NCI-H510A (cell line): ENCODE measurements at regions not wholly inside any gene's neighbourhood (a gene's known extent, or its start where the extent isn't known, plus 50 kb on each side); places are given as distances from the start of the nearest gene placed in this dataset.

ENCODE experiments used
- DNase-seq: peaks from one replicate; lab custom pipeline; 2025; lab: John Stamatoyannopoulos, UW

GRCh38 chr3:64911138-64911537 lies 223.3 kb upstream of the ADAMTS9 start:
- no peak for DNase-seq

- DNase-seq, result no peak
Measured at GRCh38 chr3:64909757-64910467, 222.1 kb upstream of the ADAMTS9 start.

- DNase-seq, result no peak
Measured at GRCh38 chr3:64909011-64909410, 221.2 kb upstream of the ADAMTS9 start.

DNA sequence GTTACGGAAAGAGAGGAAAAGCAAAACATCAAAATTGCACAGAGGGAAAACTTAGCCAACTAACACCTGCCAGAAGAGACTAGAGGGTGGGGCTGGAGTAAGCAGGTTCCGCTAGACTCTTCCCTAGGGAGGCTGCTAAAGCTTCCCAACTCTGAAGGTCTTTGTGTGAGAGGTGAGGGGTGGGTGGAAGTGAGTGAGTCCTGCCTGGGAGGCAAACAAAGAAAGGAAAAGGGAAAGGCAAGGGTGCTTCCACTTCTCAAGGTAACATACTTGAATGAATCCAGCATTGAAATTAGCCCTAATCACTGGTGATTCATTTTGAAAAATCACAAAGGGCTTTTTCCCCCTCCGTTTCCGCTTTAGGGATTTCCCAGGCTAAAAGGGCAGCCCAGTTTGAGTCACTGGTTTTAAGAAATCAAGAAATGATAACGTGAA lies 220.5 kb upstream of the ADAMTS9 start:
- DNase-seq, result no peak

DNA sequence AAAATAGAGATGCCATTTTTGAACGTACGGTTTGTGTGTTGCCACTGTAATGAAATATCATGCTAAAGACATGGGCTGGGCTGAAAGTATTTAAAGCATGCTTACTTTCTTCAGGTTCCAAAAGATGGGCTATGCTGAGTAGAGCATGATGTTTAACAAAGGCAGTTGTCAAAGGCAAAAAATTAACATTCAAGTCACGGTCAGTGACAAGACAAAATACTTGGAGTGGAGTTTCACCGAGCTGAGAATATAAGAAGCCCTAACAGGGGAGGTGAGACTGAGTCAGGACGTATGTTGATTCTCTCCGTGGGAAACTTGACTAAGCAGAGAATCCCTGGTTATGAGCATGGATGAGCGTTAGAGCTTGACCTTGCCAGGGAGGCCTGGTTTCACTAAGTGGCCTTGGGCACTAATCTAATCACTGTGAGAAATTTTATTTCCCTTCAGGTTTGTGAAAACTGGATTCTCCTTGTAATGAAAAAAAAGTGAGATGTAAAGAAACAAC lies 218.2 kb upstream of the ADAMTS9 start:
- DNase-seq, result no peak

- no peak for DNase-seq
Measured at GRCh38 chr3:64903006-64903405, 215.2 kb upstream of the ADAMTS9 start.

DNA sequence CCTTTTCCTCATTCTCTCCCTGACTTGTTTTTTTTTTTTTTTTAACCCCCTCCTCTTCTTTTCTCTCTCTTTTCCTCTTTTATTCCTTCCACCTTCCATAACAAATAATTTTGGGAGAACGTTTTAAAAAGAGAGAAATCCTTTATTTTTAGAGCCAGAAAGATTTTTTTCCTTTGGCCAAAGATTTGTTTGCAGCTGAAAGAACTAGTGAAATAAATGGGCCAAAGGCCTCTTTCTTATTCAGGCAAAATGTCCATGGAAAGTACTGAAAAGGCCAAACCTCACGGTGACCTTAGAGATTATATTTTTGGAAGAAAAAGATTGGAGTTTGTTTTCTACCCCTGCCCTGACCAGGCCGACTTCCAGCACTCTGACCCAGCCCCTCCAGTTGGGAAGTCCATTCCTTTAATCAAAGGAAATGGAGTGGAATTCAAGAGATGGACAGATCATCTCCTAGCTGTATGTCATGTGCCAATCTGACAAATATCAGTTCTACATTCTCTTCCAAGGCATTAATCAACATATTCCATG lies 214.3 kb upstream of the ADAMTS9 start:
- DNase-seq, result no peak

GRCh38 chr3:64901522-64901885 lies 213.7 kb upstream of the ADAMTS9 start:
- no peak for DNase-seq

DNA sequence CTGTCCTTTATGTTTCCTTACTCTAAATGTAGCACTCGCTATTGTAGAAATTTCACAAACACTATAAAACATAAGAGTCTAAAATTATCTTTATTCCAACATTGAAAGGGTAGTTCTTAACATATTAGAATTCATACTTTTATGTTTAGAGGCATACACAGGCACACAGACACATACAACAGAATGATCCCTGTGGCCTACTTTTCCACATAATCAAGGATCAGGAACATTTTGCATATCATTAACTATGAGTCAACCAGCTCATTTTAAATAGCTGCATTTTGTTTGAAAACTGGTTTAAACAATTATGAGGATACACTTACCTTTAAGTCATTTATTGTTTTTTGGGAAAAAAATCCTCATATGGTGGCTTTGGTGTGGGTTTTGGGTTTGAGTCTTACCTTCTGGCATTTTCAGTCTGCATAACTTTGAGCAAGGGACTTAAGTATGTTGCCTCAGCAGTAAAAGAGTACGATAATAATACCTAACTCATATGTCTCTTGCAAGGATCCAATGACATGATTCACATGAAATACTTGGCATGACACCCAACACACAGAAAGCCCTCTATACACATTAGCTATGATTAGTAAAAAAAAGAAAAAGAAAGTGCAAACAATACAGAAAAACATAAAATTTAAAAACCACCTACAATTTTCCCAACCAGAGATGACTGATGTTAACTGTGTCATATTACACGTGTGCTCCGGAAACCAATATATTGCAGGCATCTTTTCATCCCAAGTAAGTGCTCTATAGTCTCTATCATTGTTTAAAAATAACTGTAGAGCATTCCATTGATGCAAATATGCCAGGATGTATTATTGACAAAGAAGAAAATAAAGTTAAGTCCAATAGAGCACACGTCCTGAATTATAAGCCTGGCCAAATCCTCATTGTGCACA lies 213.1 kb upstream of the ADAMTS9 start:
- DNase-seq, result no peak

DNA sequence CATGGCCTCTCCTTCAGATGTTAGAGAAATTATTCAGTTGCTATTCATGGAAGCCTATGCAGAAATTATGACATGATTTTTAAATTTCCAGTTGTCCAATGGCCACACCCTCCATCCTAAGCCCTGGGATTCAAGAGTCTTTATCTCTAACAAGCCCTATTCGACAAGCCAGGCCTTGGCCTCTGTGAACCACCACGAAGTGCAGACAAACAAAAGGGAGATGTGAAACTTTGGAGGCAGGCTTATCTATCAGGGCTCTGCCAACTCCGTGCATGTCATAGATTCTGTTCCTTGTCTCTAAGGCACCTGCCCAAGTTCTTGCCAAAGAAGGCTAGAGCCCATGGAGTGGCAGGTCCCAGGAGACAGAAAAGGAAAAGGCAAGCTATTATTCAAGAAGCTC lies 212.4 kb upstream of the ADAMTS9 start:
- DNase-seq, result no peak

GRCh38 chr3:64898941-64899340 lies 211.1 kb upstream of the ADAMTS9 start:
- no peak for DNase-seq

GRCh38 chr3:64895991-64896895 lies 208.4 kb upstream of the ADAMTS9 start:
- DNase-seq, result no peak

DNA sequence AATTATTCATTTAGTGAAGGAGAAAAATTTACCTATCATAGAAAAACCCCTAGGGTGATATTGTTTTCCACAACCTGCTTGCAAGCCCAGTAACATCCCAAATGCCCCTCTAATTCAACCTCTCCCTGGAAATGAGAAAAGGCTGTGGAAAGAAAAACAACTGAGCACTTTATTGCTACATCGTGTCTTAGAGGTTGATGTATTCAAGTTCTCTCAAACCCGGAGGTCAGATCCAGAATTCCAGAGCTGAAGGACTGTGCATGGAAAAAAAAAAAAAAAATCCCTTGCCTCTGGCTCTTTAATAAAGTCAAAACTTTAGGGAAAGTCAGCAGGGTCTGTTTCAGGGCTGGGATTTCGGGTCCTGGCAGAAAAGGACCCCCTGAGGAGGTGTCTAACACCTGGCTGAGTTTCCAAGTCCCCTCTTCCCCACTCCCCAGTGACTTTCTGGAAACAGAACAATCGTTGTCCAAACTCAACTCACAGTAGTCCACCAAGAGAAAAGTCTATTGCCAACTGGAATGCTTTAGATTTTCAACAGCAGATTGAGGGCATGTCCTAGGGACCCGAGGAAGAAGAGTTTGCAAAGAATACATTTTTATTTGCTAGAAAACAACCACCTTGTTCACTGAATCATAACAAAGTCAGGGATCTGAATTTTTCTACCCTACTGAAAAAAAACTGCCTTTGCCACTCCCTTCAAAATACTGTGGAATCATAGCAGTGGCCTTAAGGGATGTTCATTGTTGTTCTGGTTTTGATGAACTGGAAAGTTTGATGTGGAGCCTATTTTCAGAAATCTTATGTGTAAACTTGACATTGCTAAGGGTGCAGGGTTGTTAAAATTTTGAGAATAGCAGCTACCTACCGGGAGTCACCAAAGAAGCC lies 207.5 kb upstream of the ADAMTS9 start:
- DNase-seq, result no peak

DNA sequence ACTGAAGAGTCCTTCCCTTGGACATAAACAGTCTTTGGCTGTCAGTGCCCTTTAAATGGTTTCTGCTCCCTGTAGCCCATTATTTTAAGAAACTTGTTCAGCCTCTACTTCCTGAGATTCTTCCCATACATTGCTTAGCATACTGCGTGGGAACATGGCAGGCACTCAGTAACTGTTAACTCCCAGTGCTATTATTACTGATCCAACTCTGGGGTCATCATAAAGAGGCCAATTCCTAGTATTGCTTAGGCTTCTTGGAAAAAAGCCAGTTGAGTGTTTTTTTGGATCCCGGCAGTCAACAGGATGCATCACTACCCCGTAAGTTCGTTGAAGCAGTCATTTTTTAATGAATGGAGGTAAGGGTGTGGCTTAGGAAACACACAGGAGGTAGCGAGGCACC lies 206.2 kb upstream of the ADAMTS9 start:
- no peak for DNase-seq

DNA sequence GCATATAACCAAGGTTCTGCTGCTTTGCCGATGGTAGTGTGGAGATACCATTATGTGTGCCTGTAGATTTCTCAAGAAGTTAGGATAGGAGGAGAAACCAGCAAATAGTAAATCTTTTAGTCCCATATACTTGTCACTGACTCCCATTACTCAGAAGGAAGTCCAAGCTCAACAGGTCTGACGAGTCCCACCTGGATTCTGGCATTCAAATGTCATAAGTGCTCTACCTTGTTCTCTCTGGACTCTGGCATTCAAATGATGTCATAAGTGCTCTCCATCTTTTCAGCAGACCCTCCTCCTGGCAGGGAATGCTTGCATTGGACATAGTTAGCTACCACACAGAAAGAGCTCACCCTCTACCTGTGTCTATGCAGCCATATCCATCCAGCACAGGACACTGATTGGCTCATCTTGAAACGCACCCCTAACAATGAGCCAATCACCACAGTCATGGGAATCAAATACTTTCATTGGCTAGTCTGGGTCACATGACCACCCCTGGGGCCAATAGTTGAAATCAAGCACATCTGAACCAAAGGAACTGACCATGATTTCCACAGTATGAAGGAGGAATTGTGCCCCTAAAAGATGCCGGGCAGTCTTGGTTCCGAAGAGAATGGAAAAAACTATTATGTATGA lies 205.0 kb upstream of the ADAMTS9 start:
- DNase-seq, result no peak

GRCh38 chr3:64891021-64891420 lies 203.2 kb upstream of the ADAMTS9 start:
- DNase-seq, result no peak

GRCh38 chr3:64890466-64890865 lies 202.7 kb upstream of the ADAMTS9 start:
- no peak for DNase-seq

- DNase-seq, result no peak
Measured at GRCh38 chr3:64890006-64890405, 202.2 kb upstream of the ADAMTS9 start.

DNA sequence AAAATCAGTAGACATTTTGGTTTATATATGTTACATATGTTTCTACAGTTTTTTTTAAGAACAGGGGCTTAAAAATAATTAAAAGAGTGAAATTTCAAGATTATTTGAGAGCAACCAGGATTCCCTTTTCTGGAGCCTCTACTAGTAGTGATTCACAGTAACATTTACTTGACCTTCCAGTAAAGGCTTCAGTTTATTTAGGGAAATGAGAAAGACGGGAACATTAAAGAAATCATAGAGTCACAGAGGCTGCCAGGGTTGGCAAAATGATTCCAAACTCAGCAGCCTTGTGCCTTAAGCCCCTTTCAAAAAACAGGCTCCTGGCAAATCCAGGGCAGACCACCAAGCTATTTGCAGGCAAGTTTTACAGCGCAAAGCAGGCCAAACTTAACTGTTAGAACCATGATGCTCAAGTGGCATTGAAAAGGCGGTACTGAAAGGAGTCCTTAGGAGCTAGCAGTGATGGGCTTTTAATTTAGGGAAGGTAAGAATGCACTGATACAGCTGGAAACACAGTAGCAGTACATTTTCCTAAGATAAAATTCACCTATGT lies 201.1 kb upstream of the ADAMTS9 start:
- DNase-seq, result no peak

- no peak for DNase-seq
Measured at GRCh38 chr3:64888165-64888564, 200.4 kb upstream of the ADAMTS9 start.
